HG03135 (cell line): ENCODE measurements at regions not wholly inside any gene's neighbourhood (a gene's known extent, or its start where the extent isn't known, plus 50 kb on each side); places are given as distances from the start of the nearest gene placed in this dataset.
A peak's percentile ranks its signal among the peaks of the same experiment; 100 is the strongest.
"Not testable (repeated sequence)": the region's sequence is repeated elsewhere in the genome, so short reads cannot be mapped to it uniquely, and the experiment has no call there.

Experiments used
- ATAC-seq: cut with Tn5 transposase; IDR thresholded peaks from one replicate; pipeline ENCODE4 v1.9.1; 2021; ENCODE audit warnings: mild to moderate bottlenecking, moderate library complexity; ENCODE audit not compliant: unreplicated experiment

- not testable (repeated sequence) for ATAC-seq
These were observed 260.9 kb upstream of the BTG1 start for GRCh38 chr12:92406404-92407070.

- not testable (repeated sequence) for ATAC-seq
These were observed 260.2 kb upstream of the BTG1 start for GRCh38 chr12:92405801-92406251.

GRCh38 chr12:92404921-92405320 is 259.3 kb upstream of the BTG1 start:
- ATAC-seq: no peak

GRCh38 chr12:92404259-92404894 is 258.7 kb upstream of the BTG1 start:
- no peak for ATAC-seq

- ATAC-seq: peak; percentile 87
These were observed 257.8 kb upstream of the BTG1 start for GRCh38 chr12:92403210-92404175.

GRCh38 chr12:92402415-92402814 is 256.8 kb upstream of the BTG1 start:
- no peak for ATAC-seq

- no peak for ATAC-seq
These were observed 254.4 kb upstream of the BTG1 start for GRCh38 chr12:92400006-92400405.

- ATAC-seq: peak; percentile 47
These were observed 253.1 kb upstream of the BTG1 start for GRCh38 chr12:92398565-92399309.

GRCh38 chr12:92396647-92397252 is 251.1 kb upstream of the BTG1 start:
- ATAC-seq: no peak

- no peak for ATAC-seq
These were observed 249.7 kb upstream of the BTG1 start for GRCh38 chr12:92395322-92395721.

GRCh38 chr12:92394895-92395294 is 249.2 kb upstream of the BTG1 start:
- no peak for ATAC-seq

- ATAC-seq: no peak
These were observed 247.9 kb upstream of the BTG1 start for GRCh38 chr12:92393504-92393903.

GRCh38 chr12:92391726-92392125 is 246.1 kb upstream of the BTG1 start:
- ATAC-seq: not testable (repeated sequence)

GRCh38 chr12:92389466-92389865 is 243.8 kb upstream of the BTG1 start:
- no peak for ATAC-seq

- no peak for ATAC-seq
These were observed 239.7 kb upstream of the BTG1 start for GRCh38 chr12:92385296-92385695.

GRCh38 chr12:92384571-92384970 is 238.9 kb upstream of the BTG1 start:
- no peak for ATAC-seq

GRCh38 chr12:92382383-92382878 is 236.8 kb upstream of the BTG1 start:
- no peak for ATAC-seq

GRCh38 chr12:92381856-92382255 is 236.2 kb upstream of the BTG1 start:
- no peak for ATAC-seq

GRCh38 chr12:92378682-92379479 is 233.2 kb upstream of the BTG1 start:
- ATAC-seq: no peak
